Activated CD4-positive, alpha-beta T cell treated with anti-CD3 and anti-CD28 coated beads, Interleukin-2, amount 50 U/mL, for 24 hours (primary cell): ENCODE measurements at regions not wholly inside any gene's neighbourhood (a gene's known extent, or its start where the extent isn't known, plus 50 kb on each side); places are given as distances from the start of the nearest gene placed in this dataset.
"Not testable (repeated sequence)": the region's sequence is repeated elsewhere in the genome, so short reads cannot be mapped to it uniquely, and the experiment has no call there.

Experiments
- DNase-seq, 2 donors: peaks; one replicate each; pipeline ENCODE4 v3.0.0-alpha.2; 2020; ENCODE audit warnings: low read depth in 1 of 2, low spot score in 1 of 2

- DNase-seq = no peak
Observed at GRCh38 chr2:121148481-121148880, 136.5 kb downstream of the TFCP2L1 start.

- no peak for DNase-seq
Observed at GRCh38 chr2:121149384-121149783, 135.6 kb downstream of the TFCP2L1 start.

- DNase-seq = no peak
Observed at GRCh38 chr2:121150126-121150525, 134.9 kb downstream of the TFCP2L1 start.

GRCh38 chr2:121150713-121151112 is 134.3 kb downstream of the TFCP2L1 start:
- DNase-seq = no peak

- DNase-seq = no peak
Observed at GRCh38 chr2:121151311-121152109, 133.5 kb downstream of the TFCP2L1 start.

- no peak for DNase-seq
Observed at GRCh38 chr2:121152861-121153260, 132.1 kb downstream of the TFCP2L1 start.

- no peak for DNase-seq
Observed at GRCh38 chr2:121153516-121153915, 131.5 kb downstream of the TFCP2L1 start.

GRCh38 chr2:121155502-121156056 is 129.4 kb downstream of the TFCP2L1 start:
- no peak for DNase-seq

- not testable (repeated sequence) for DNase-seq
Observed at GRCh38 chr2:121157481-121157880, 127.5 kb downstream of the TFCP2L1 start.

- DNase-seq = no peak
Observed at GRCh38 chr2:121159291-121160071, 125.5 kb downstream of the TFCP2L1 start.

- no peak for DNase-seq
Observed at GRCh38 chr2:121160366-121160765, 124.6 kb downstream of the TFCP2L1 start.

GRCh38 chr2:121161272-121161671 is 123.7 kb downstream of the TFCP2L1 start:
- no peak for DNase-seq

- no peak for DNase-seq
Observed at GRCh38 chr2:121162893-121163292, 122.1 kb downstream of the TFCP2L1 start.

GRCh38 chr2:121164042-121164441 is 121.0 kb downstream of the TFCP2L1 start:
- DNase-seq = no peak

- no peak for DNase-seq
Observed at GRCh38 chr2:121165038-121165542, 119.9 kb downstream of the TFCP2L1 start.
